HG02678 (cell line): ENCODE measurements at regions not wholly inside any gene's neighbourhood (a gene's known extent, or its start where the extent isn't known, plus 50 kb on each side); places are given as distances from the start of the nearest gene placed in this dataset.

Experiments
- ATAC-seq: cut with Tn5 transposase; IDR thresholded peaks from one replicate; pipeline ENCODE4 v1.9.1; 2021; ENCODE audit warnings: mild to moderate bottlenecking, moderate library complexity; ENCODE audit not compliant: unreplicated experiment

- ATAC-seq = no peak
These were observed 184.7 kb downstream of the PLPP4 start for GRCh38 chr10:120641695-120642094.

GRCh38 chr10:120643351-120643750, 186.3 kb downstream of the PLPP4 start:
- ATAC-seq = no peak

GRCh38 chr10:120644556-120645410, 187.8 kb downstream of the PLPP4 start:
- no peak for ATAC-seq

- no peak for ATAC-seq
These were observed 189.2 kb downstream of the PLPP4 start for GRCh38 chr10:120646159-120646732.

- no peak for ATAC-seq
These were observed 189.9 kb downstream of the PLPP4 start for GRCh38 chr10:120646738-120647456.

- ATAC-seq = no peak
These were observed 193.8 kb downstream of the PLPP4 start for GRCh38 chr10:120650705-120651399.

GRCh38 chr10:120656107-120656506, 195.1 kb upstream of the WDR11 start:
- no peak for ATAC-seq

GRCh38 chr10:120657371-120657770, 193.8 kb upstream of the WDR11 start:
- ATAC-seq = no peak

- ATAC-seq = no peak
These were observed 191.9 kb upstream of the WDR11 start for GRCh38 chr10:120658943-120659885.

- ATAC-seq = no peak
These were observed 184.9 kb upstream of the WDR11 start for GRCh38 chr10:120666308-120666707.

GRCh38 chr10:120667276-120667675, 183.9 kb upstream of the WDR11 start:
- no peak for ATAC-seq

- no peak for ATAC-seq
These were observed 179.7 kb upstream of the WDR11 start for GRCh38 chr10:120671491-120671890.

- no peak for ATAC-seq
These were observed 167.7 kb upstream of the WDR11 start for GRCh38 chr10:120683454-120683853.

GRCh38 chr10:120684226-120684625, 166.9 kb upstream of the WDR11 start:
- no peak for ATAC-seq

- ATAC-seq = no peak
These were observed 166.0 kb upstream of the WDR11 start for GRCh38 chr10:120685136-120685535.

- no peak for ATAC-seq
These were observed 162.2 kb upstream of the WDR11 start for GRCh38 chr10:120688928-120689327.

GRCh38 chr10:120689777-120690529, 161.2 kb upstream of the WDR11 start:
- ATAC-seq = no peak

GRCh38 chr10:120691625-120692024, 159.5 kb upstream of the WDR11 start:
- no peak for ATAC-seq

- ATAC-seq = no peak
These were observed 150.7 kb upstream of the WDR11 start for GRCh38 chr10:120700426-120700825.
